Hindlimb muscle (tissue), 1 donor: ENCODE measurements at regions not wholly inside any gene's neighbourhood (a gene's known extent, or its start where the extent isn't known, plus 50 kb on each side); places are given as distances from the start of the nearest gene placed in this dataset.
"Not testable (repeated sequence)": the region's sequence is repeated elsewhere in the genome, so short reads cannot be mapped to it uniquely, and the experiment has no call there.

Source experiments
- DNase-seq: peaks from one replicate; pipeline ENCODE4 v3.0.0-alpha.2; 2013

DNA sequence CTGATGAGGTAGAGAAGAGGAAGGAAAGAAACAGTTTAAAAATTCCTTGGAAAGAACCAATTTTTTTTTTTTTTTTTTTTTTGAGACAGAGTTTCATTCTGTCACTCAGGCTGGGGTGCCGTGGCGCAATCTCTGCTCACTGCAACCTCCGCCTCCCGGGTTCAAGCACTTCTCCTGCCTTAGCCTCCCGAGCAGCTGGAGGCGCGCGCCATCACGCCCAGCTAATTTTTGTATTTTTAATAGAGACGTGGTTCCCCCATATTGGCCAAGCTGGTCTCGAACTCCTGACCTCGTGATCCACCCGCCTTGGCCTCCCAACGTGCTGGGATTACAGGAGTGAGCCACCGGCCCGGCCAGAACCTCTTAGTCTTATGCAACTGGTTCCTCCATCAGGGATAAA, 951.6 kb upstream of the CNTN5 start:
- not testable (repeated sequence) for DNase-seq

DNA sequence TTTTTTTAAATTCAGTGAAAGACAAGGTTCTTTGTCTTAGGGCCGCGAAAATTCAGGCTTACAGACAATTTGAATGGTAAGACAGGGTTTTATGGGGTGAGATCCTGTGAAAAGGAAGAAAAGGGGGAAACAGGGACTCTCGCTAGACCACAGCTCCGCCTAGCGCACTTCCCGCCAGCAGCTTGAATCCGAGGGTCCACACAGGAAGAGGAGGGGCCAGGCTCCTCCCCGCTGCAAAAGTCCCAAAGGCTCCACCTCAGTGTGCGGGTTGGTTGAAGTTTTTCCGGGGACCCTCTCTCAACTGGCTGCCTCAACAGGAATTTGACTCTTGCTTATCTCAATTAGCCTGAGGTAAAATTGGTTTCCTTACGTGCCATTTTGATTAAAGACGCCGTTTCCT, 950.9 kb upstream of the CNTN5 start:
- no peak for DNase-seq

DNA sequence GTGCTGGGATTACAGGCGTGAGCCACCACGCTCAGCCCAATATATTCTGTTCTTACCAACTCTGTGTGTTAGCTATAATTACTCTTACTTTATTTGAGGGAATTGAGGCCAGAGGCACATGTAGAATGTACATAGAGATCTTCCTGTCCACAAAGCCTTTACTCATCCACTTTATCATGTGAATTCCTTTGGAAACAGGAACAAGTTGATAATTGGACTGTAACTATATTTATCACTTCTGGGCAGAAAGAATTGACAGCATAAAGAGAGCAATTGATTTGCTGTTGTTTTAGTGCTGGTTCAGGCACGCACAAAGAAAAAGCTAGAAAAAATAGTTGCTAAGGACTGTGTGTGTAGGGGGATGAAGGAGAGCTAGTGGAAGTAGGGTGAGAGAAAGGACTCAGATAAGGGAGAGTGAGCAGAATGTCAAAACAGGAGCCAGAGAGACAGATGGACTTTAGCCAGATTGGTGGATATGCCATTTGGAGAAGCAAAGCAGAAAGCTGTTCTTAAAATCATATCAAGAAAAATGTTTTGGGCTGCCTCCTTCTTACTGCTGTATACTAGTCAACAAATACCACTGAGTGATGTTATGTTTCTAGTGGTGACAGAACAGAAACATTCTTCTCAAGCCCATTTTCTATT, 929.8 kb upstream of the CNTN5 start:
- DNase-seq = peak; percentile 2

DNA sequence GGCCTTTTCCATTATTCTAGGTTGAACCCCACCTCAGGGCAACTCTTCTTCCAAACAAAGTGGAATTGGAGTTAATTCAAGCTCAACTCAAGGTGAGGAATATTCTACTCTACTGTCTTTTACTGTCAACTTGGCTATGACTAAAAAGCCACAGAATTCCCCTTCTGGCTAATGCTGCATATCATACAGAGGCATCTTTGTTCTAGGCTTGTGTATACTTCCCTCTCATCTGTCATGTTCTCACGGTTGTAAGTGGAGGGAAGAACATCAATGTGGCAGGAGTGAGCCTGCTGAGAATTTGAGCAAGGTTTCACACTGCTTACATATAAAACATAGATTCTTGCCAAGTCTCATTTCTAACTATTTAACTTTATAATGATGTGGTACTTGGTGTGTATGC, 921.4 kb upstream of the CNTN5 start:
- no peak for DNase-seq

DNA sequence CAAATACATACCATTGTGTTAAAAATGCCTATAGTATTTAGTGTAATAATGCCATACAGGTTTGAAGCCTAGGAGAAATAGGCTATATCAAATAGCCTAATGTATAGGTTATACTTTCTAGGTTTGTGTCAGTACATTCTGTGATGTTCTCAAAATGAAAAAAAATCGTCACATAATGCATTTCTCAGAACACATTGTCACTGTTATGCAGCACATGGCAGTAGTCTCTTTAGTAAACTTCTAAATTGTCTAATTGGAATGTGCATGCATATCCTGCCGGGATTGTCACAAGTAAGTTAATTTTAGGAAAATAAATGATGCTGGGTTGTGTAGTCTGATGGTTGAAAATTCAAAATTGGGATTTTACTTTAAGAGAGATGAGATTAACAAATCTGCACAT, 920.1 kb upstream of the CNTN5 start:
- DNase-seq = no peak

DNA sequence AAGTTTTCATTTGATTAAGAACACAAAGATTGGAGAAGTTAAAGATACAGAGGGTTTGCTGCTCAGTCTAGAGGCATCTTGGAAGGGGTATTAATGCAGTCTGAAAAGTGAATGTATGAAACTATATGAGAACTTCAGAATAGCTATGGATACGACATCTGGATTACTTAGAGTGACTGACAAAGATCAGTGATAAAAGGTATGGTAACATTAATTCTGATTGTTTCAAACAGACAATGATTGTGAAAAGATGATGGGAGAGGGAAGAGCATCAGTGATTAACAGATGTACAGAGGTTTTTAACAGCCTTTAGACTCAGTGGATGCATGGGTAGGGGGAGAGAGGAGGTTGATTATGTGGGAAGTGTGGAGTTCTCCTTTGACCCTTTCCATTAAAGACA, 919.4 kb upstream of the CNTN5 start:
- no peak for DNase-seq

DNA sequence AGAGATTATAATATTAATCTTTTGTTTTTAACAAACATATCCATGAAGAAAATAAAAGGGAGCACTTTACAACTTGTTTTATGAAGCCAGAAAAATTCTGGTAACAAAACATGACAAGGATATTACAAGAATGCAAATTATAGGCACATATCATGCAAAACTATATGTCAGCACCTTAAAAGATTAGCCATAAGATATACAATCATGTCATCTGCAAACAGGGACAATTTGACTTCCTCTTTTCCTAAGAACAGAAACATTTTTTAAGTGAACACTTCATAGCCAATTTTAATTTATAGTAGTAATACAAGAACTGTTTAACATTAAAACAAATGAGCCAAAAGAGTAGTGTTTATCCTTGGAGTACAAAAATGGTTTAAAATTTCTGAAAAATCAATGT, 916.5 kb upstream of the CNTN5 start:
- DNase-seq = no peak

DNA sequence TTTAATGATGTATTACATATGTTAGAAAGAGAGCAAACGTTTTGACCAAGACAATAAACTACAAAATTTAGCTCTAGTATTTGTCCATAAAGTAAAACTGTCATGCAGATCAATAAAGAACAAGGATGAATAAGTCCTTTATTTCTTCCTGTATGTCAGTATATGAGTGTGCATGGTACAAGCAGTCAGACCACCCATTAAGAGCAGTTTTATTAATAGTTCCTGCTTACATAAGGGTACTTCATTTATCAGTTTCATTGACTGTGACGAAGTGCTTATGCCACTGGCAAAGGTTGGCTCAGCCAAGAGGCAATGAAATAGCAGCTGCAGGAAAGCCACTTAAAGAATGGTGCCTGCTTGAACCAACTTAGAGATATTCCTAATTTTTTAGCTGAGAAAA, 913.0 kb upstream of the CNTN5 start:
- DNase-seq = no peak

DNA sequence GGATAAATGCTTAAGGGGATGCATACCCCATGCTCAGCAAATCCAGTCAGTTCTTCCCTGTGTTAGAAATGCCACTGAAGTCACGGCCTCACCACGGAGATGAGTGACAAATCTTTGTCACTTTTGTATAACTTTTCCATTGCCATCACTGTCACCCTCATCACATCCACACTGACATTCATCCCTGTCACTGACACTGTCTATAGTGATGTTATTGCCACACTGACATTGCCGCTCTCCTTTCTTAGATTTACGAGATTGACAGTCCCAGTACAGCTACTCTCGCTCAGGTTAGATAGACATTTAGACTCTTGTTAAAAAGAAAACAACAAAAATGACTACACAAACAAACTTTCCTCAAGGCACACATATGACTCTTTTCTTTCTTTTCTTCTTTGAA, 910.7 kb upstream of the CNTN5 start:
- no peak for DNase-seq

DNA sequence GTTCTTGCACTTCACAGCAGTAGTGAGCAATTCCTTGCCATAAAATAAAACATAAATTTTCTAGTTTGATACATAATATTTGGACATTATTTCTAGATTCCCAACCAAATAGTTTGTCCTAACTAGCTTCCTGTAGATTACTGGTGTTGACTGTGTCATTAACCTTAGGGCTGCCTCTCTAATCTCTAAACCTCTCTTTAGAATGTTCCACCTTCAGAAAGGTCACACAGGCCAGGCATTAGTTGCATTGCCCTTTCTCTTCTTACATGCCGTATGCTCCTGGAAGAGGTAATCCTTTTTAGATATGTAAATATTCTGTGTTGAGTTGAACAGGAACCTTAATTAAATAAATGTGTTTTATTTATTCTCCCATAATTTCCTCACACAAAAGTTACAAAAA, 904.9 kb upstream of the CNTN5 start:
- no peak for DNase-seq

DNA sequence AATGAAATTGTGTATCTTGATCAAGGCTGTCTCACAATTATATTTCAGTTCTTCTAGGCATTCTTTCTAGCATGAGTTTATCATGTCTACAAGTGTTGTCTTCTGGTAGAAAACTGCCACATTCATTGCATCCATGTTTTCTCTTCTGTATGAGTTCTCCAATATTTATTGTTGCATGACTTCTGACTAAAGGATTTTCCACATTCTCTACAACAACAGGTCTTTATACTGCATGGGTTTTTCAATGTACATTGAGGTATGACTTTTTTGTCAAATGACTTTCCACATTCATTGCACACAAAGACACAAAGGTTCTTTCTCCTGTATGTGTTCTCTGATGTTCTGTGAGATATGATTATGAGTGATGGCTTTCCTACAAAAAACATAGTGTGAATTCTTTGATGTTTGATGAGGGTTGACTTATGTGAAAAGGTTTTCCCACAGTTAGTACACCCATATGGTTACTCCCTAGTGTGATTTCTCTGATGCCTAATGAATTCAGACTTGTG, 890.6 kb upstream of the CNTN5 start:
- no peak for DNase-seq

DNA sequence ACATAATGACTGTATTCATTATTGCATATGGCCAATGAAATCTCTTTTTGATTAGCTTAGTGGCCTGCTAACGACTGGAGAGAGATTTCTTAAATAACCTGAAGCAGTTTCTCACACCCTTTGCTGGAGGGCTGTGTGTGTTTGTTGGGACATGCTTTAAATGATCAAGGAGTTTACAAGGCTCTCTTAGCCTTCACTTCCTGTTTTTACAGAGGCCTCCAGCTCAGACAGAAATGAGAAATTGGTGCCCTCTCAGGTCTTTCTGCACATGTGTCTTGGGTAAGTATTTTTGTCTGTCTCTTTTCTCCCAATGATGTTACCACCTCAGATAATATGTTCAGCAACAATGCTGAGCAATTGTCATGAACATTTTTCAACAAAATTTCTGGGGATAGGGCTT, 884.4 kb upstream of the CNTN5 start:
- DNase-seq = no peak

DNA sequence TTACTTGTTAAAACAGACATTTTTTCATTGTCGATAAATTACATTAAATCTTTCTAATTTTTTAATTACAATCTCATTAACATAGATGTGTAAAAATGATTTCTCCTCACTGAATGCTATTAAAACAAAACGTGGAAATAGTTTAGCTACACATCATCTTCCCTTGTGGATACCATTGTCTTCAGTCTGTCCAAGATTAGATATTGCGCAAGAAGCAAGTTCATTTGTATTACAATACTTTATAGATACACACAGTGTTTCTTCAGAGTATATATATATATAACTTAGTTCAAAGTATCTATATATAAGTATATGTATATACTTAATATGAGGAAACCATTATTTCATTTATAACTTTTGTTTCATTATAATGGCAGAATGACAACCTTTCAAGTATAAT, 883.3 kb upstream of the CNTN5 start:
- no peak for DNase-seq

DNA sequence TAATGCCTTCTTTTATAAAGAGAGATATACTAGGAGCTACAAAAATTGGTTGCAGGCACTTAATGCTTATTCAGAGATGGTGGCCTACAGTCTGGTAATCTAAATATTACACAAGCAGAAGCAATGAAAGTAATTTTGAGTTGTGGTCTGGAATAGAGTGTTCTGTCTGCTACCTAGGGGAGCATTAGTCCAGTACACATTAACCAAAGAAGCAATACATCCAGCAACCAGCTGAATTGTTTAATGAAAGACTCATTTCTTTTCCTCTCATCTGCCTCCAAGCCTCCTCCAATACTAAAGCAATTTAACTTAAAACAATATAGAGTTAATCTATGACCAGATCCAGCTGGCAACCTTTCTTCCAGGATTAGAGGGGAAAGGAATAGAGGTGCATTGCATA, 877.1 kb upstream of the CNTN5 start:
- DNase-seq = no peak

DNA sequence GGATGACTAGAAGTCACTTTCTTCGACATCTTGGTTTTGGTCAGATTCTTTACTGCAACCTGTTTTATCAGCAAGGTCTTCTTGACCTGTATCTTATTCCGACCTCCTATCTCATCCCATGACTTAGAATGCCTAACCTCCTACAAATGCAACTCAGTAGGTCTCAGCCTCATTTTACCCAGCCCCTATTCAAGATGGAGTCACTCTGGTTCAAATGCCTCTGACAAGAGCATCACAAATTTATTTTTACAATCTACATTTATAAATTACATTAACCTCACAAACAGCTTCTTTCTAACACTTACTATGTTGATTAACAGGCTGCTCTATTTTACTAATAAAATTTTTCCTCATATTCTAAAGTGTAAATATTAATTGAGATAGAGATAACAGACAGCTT, 867.0 kb upstream of the CNTN5 start:
- no peak for DNase-seq

DNA sequence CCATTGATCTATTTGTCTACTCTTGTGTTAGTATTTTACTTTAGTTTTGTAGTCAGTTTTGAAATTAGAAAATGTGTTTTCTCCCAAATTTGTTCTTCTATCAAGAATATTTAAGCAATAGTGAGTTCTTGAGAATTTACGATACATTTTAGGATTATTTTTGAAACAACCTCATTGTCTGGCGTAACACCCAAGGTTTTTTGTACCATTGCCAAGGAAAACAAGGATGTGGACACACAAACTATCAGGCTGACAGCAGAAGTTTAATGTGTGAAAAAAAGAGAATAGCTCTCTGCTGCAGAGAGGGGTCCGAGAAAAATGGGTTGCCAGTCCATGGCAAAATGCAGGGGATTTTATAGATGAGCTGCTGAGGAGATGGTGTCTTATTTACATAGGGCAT, 865.1 kb upstream of the CNTN5 start:
- no peak for DNase-seq

DNA sequence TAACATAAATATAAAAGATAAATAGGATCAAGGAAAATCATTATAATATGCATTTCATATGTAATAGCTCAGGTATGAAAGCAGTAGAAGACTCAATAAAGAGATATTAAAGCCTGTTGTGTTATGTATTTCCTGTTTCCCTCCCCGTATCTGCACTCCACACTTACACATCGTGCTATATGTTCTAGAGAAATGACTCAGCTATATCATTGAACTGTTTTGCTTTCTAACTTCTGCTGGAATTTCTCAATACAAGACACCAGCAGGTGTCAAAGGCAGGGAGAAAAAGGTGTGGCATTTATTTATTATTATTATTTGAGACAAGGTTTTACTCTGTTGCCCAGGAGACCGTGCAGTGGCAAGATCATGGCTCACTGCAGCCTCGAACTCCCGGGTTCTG, 842.8 kb upstream of the CNTN5 start:
- no peak for DNase-seq

DNA sequence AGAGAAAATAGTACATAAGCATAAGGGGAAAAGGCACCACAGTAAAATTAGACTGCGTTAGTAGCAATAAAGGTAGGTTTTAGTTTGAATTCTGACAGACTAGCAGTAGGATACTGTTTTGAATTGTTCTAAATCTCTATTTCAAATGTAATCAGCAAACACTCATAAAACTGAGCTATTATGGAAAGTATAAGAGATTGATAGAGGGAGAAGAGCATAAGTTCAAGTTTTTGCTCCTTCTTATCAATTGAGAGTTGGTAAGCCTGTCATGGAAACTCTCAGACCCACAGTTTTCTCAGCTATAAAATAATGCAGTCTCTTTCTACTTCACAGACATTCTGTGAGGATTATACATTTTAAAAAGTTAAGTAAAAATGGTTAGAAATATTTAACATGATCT, 840.2 kb upstream of the CNTN5 start:
- no peak for DNase-seq

DNA sequence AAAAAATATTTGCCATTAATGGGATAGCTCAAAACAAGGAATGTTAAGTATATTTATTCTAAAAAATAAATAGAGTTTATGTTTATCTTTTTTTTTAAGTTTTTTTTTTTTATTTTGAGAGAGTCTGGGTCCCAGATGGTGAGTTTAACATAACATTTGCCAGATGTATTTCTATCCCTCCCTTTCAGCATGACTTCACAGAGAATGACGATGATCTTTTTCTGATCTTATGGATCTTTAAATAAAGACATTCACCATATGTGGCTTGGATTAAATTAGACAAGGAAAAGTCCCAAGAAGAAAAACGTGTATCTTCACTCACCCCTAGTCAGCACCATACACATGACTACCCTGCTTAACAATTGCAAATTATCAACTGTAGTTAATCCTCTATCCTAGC, 839.8 kb upstream of the CNTN5 start:
- DNase-seq = no peak

DNA sequence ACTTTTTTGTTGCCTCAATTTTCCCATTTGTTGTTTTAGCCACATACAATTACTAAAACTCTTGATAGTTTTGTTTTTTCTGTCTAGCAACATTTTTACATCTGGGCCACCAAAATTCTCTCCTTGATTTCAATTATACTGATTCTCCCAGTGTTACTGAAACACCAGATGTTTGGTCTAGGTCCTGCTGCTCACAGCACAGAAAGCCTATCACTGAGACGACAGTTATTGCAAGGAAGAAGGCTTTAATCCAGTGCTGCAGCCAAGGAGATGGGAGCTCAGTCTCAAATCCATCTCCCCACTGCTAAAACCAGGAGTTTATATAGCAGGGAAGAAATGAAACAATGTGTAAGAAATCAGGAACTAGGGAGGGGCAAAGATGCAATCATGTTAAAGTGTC, 837.7 kb upstream of the CNTN5 start:
- no peak for DNase-seq

DNA sequence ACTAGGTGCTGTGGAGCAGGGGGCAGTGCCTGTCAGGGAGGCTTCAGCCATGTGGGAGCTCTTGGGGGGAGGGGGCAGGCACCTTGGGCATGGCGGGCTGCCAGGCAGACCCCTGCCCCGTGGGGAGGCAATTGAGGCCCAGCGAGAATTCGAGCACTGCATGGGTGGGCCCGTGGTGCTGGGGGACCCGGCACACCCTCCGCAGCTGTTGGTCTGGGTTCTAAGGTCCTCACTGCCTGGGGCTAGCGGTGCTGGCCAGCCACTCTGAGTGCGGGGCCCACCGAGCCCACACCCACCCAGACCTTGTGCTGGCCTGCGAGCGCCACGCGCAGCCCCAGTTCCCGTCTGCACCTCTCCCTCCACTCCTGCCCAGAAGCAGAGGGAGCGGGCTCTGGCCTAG, 835.5 kb upstream of the CNTN5 start:
- no peak for DNase-seq

DNA sequence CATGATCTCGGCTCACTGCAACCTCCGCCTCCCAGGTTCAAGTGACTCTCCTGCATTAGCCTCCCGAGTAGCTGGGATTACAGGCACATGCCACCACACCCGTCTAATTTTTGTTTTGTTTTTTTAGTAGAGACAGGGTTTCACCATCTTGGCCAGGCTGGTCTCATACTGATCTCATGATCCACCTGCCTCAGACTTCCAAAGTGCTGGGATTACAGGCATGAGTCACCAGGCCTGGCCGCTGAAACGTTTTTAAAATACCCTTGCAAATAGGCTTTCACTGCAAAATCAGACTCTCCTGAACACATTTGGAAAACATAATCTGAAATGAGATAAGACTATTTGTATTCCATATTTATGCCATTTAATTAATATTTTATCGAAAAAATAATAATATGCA, 826.1 kb upstream of the CNTN5 start:
- DNase-seq = no peak

DNA sequence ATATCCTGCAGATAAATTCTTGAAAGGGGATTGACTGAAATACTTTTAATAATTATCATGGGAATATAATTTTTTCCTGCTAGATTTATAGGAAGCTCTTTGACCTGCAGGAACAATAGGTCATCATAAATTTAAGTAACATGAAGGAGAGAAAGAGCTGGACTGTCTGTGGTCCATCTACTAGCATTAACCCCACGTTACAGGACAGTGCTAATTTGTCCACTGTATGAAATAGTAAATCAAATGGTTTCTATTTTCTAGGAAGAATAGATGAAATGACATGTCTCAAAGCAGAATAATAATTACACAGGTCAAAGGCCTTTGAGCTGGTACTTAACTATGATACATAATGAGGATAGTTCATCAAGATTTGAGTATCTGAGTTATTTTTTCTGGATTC, 825.4 kb upstream of the CNTN5 start:
- no peak for DNase-seq

DNA sequence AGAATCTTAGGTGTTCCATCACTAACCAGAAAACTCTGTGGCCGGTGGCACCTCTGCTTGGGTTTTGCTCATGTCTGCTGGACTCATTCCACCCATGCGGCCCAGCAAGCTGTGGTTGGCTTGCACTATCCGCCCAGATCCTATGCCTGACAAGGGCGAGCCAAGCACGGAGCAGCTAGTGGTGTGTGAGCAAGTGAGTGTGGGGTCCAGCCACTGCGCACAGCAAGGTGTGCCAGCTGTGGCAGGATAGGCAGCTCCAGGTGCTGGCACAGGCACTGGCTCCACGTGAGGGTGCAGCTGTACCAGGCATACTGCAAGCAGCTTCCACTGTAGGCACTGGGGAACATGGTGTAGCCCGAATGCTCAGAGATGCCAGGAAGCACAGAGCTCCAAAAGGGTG, 813.7 kb upstream of the CNTN5 start:
- no peak for DNase-seq

DNA sequence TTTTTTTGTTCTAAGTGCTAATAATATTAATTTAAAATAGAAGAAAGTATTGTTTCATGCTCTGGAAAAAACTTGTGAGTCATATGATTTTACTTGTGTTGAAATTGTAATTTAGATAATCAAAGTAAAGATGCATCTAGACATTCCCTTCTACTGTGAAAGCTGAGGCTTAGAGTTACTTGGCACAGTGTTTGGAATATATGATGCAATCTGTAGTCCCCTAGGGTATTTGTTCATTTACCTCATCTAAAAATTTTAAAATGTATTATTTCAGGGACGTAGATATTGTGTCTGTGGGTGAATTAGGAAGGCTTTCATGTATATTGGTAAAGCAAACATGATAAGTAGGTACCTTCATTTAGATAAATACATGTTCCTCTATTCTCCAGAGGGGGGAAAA, 793.5 kb upstream of the CNTN5 start:
- peak; percentile 45 for DNase-seq
